ENCODE measurements at regions not wholly inside any gene's neighbourhood (a gene's known extent, or its start where the extent isn't known, plus 50 kb on each side); places are given as distances from the start of the nearest gene placed in this dataset.

DNA sequence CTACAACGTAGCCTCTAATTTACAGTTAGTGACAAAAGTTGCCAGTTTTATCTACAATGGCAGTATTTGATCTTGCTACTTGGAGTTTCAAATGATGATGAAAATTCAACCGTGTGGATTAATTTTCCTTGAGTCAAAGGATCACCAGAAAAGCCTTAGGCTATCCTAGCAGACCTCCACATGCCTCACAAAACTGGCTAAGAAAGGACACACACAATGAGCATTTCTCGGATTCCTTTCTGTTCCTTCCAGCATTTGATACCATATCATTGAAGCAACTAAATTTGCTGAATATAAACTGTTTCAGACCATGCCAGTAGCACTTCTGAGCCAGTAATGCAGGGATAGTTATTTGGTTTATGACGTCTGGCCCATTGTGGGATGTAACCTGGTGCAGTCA is 587.4 kb upstream of the MDFIC2 start:
- DNase-seq (ENCODE audit: low read depth), result no peak

DNA sequence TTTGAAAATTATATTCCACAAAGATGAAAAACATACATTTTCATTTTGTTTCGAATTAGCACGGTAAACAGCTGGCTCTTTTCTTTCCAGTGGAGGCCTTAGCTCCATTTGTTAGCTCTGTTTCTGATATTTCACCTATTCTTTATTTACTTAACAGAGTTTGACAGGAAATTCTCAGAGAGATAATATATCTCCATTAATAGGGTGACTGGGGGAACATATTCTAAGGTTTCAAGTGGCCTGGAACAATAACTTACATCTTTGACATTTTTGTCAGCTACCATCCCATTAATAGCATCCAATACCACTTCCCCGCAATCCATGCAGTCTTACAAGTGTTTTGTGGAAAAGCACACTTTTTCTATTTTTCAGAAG is 577.6 kb upstream of the MDFIC2 start:
- DNase-seq (ENCODE audit: low read depth), result no peak

DNA sequence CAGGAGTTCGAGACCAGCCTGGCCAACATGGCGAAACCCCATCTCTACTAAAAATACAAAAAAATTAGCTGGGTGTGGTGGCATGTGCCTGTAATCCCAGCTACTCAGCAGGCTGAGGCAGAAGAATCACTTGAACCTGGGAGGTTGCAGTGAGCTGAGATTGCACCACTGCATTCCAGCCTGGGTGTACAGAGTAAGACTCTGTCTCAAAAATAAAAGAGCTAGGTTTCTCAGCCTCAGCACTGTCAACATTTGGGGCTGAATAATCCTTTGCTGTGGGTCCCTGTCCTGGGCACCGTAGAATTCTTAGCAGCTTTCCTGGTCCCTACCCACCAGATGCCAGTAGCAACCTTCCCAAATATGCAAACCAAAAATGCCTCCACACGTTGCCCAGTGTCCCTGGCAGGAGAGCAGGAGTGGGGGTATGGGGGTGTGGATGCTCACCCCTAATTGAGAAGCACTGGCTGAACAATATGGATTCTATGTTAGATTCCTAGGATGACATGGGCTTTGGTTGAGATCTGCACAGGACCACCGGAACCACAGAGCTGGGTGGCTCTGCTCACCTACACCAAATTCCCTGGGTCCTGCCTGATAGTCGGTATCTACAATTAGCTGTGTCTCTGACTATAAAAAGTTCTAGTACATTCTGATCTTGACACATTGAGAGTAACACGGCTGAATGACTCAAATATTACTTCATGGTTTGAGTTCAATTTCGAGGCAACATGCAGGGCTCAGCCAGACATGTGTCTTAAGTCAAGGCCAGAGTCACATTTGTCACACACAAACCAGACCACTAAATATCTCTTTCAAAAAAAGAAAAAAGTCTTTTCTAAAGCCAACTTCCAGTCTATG is 577.0 kb upstream of the MDFIC2 start:
- DNase-seq (ENCODE audit: low read depth), result no peak

DNA sequence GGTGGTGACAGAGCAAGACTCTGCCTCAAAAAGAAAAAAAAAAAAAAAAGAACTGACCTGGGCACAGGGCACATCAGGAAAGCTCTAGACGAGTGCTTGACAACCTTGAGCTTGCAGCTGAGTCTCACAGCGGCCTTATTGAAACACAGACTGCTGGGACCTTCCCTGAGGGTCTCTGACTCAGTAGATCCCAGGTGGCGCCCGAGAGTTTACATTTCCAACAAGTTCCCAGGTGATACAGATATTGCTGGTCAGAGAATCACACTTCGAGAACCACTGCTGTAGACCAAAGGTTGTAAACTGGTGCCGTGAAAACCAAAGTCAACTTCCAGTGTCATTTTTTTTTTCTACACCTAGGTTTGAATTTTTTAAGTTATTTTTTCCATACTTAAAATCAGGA is 573.2 kb upstream of the MDFIC2 start:
- DNase-seq (ENCODE audit: low read depth), result no peak

DNA sequence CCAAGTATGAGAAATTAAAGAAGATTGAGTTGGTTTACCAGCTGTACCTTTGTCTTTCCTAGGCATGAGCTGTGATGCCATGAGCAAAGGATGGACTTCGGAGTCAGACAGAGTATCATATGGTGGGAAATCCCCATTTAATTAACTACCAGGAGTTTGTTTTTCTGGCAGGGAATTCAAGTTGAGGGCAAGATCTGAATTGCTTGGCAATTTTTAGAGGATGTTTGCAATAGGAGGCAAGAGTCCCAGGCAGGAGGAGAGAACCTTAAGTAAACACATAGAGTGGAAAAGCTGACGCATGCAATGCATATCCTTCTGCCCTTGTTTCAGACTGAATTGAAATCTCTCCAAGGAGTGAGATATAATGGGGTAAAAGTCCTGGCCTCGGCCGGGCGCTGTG is 569.7 kb upstream of the MDFIC2 start:
- DNase-seq (ENCODE audit: low read depth), result no peak

DNA sequence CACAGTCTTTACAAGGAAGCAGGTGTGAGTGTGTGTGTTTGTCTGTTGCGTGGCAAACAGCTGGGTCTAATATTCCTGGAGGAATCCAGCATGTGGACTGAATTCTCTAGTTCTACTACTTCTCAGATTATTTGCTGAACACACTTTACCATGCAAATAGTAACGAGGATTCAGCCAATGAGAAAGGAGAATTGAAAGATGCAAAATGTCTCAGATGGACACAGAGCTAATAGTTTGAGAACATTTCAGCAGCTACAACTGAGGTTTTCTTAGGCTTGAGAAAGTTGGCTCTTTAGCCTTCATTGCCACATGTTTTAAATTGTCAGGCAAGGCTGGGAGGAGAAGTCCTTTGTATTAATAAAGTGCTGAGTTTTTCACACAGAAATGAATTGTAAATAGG is 568.0 kb upstream of the MDFIC2 start:
- no peak for DNase-seq (ENCODE audit: low read depth)

DNA sequence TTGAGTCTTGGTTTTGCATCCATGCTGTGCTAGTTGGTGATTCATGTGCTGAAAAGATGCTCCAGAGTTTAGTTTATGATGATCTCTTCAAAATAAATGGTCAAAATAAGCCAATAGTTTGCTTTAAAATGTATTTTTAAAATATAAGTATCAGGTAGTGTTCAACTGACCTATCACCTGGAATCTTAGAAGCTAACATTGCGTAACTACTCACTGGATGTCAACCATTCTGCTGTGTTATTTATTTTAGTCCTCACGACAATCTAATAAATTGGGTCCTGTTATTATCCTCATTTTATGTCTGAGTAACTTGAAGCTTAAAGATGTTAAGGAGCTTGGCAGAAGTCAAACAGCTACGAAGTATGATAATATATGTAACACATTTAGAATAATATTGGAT is 563.7 kb upstream of the MDFIC2 start:
- DNase-seq (ENCODE audit: low read depth), result no peak

DNA sequence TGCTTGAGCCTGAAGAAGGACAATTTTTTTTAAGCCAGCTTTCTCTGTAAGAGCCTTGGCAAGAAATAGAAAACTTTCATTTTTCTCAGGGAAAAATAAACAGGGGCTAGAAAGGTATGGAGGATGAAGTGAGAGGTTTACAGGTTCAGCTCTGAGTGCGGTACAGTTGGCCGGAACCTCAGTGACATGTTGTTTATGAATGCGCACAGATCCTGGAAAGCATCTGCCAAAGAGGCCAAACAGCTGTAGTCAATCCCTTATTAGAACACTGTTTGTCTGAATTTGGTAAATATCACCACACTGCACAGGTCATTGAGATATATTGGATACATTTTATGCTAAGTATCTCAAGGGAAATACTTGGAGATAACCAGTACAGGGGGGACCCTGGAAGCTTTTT is 561.8 kb upstream of the MDFIC2 start:
- no peak for DNase-seq (ENCODE audit: low read depth)

DNA sequence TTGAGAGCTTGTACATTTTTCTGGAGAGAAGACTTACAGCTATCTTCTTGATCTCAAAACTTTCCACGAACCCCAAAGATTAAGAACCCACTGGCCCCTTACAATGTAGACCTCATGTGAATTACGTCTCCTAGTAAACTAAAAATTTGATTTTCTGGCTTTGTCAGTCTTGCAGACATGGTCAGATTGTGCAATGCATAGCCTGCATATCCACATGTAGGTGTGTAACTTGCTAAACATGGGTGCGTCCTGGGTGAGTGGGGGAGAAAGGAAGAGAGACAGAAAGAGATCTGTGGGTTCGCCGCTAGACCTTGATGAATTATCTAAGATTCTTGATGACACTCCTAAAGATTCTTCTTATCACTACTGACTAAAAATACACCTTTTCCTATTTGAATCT is 561.2 kb upstream of the MDFIC2 start:
- DNase-seq (ENCODE audit: low read depth), result no peak

DNA sequence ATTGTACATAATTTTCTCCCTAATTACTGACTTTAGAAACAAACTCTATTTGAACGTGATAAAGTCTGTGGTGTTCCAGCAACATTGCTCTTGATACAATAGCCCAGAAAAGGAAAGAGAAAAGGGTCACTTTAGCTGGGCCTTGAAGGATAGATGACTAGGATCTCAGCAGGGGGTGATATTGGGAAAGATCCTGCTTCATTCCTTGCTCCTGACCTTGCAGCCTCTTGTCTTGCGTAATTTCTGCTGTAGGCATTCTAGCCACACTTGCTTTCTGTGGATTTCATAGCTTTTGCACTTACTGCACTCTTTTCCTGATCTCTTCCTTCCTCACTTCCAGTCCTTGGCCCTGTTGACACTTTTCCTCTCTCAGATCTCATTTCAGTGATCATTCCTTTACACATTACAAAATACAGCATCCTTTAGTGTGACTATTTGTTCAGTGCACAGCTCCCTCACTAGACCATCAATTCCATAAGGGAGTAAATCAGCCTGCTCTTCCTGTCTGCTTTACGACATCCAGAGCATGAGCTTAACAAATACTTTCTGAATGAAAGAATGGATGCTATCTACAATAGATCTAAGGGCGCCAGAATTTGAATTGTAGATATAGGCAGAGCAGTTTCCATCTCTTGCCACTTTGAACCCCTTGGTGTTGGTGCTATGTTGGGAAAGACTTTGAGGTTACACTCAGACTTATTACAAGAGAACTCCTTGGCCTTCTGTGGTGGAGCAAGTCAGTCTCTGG is 559.6 kb upstream of the MDFIC2 start:
- DNase-seq (ENCODE audit: low read depth), result no peak

DNA sequence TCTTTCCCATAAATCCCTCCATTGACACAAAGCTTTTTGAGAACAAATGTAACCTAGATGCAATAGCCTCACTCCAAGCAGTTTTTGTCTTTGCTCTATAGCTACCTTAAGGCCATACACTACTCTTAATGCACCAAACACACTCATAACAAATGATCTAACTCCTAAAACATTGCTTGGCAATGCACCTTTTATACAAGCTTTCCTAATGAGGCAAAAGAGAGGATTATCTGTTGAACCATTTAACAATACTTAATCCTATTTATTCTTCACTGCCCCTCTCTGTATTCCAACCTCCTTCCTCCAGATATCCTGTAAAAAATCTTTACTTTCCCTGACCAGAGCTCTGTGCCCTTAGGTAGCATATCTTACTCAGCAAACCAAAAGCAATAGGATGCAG is 558.1 kb upstream of the MDFIC2 start:
- DNase-seq (ENCODE audit: low read depth), result no peak

DNA sequence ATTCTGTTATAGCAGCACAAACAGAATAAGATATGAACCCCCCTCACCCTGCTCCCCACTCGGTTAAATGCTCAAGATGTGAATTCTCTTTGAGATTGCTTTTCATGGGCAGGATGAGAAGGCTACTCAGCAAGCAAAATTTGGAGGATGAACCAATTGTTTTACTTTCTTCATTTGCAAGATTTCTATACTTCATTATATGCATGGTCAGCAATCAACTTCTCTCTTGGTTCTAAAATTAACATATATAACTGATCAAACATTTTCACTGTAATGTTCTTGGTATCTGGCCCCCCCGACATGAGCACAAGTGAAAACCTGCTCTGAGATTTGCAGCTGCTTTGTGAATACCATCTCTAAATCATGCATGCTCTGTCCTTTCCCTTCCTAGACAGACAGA is 556.1 kb upstream of the MDFIC2 start:
- no peak for DNase-seq (ENCODE audit: low read depth)

DNA sequence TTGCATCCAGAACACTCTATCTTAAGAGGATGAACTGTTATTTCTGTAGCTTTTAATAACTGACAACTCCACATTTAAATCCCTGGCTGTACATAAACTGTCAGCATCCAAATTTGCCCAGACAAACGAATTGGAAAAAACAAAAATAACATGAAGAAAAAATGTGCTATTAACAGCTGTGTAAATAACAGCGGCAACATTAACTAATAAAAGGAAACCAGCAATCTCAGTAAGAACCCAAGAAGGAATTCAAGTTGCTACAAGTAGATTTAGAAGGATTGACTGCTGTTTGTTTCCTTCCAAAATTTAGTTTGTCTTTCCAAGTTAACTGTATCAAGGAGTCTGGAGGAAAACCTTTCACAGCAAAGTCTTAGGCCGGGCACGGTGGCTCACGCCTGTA is 550.6 kb upstream of the MDFIC2 start:
- DNase-seq (ENCODE audit: low read depth), result no peak

DNA sequence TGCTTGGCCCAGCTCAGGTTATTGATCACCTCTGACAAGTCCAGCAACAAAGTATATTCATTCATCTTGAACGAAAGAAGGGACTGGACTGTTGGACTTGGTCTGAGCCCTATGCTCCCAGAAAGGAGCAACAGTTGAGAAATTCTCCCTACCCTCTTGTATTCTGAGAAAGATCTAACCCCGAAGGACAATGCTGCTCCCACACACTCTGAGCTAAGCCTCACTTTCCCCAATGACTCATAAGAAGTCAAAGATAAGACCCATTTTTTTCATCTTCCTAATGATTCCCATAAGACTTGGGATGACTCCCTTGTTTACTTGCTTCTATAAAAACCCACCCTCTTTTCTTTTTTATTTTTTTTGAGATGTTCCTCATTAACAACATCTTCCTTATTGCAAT is 549.4 kb upstream of the MDFIC2 start:
- no peak for DNase-seq (ENCODE audit: low read depth)

DNA sequence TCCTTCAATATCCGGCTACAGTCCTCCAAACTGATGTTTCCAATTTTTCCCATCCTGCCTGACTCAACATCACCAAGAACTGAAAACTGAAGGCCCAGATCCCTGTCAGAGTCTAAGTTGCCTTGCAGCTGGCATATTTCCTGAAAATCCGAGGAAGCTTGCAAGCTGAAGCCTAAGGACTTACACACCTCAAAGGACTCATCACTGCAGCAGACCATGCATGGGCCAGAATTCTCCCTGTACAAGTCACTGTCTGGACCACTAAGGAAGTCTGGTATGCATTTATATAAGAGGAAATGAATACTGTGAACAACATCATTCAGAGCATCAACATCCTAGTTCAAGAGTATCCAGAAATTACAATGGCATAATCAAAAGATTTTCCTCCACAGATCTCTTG is 548.8 kb upstream of the MDFIC2 start:
- no peak for DNase-seq (ENCODE audit: low read depth)

DNA sequence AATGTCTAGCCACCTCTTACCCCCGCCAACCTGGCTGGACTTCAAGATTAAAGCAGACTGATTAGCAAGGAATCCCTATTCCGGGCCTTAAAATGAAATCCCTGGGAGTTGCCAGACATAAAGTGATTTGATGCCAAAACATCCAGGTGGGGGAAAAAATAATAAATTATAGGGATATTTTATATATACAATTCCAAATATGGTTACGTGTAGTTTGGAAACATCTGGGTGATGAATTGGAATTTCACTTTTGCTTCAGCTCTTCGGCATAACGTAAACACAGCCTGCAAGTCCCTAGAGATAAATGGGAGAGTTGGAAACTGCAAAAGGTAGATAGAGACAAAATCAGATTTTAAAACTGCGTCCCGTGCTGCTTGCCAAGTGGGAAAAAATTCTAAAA is 545.5 kb upstream of the MDFIC2 start:
- DNase-seq (ENCODE audit: low read depth), result no peak

DNA sequence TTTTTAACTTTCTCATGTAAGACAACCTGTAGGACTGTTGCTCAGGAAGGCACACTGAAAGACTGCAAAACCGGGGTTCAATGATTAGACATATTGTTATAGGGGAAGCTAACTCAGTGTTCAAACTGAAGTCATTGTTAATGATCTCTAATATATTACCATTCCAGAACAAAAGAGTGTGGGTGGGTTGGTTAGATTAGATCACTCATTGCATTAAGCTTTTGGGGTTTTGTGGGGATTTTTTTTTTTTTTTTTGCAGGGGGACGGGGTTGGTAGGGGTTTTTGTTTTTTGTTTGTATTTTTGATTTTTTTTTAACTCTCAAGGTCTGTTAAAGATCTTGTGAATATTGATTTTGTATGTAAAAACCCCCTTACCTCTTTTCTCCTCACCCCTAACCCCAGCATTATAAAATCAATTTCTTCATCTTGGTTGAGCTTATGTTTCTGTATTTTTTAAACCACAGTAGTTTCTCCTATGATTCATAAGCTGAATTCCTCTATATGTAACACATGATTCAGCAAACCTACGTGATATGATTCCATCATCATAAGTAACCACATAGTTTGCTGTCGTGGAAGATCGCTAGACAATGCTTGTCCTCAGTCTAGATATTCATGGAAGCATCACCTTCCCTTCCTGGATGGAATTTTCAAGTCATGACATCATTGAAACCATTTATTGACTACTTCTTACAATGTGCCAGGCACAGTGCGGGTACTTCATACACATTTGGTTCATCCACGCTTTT is 544.1 kb upstream of the MDFIC2 start:
- no peak for DNase-seq (ENCODE audit: low read depth)

DNA sequence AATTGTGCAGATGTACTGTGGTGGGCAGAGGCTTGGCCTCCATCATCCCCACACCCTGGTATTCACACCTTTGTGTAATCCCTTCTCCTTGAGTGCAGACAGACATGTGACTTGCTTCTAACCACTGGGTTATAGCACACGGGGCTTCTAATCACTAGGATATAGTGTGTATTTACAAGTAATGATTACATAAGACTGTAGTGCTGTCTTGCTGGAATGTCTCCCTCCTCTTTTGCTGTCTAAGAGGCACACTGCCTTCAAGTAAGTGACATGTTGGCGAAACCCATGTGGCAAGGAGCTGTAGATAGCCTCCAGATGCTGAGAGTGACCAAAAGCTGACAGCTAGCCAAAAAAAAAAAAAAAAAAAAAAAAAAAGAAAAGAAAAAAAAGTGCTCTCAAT is 542.7 kb upstream of the MDFIC2 start:
- DNase-seq (ENCODE audit: low read depth), result no peak

DNA sequence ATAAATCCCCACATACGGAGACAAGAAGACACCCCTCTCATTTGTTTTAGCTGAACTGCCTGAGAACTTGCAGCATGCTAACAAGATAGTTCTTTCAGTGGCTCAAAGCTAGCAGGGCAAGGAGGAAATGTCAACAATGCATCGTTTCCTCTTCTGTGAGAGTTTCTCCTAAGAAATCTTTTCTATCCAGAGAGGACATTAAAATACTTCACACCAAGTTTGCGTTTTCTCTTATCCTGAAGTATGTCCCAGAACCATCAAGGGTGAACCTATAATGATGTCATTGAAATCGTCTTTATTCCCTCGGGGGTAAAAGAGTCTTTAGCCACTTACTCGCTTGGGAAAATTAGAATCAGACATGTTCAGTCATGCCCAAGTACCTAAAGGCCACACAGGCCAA is 541.7 kb upstream of the MDFIC2 start:
- no peak for DNase-seq (ENCODE audit: low read depth)

DNA sequence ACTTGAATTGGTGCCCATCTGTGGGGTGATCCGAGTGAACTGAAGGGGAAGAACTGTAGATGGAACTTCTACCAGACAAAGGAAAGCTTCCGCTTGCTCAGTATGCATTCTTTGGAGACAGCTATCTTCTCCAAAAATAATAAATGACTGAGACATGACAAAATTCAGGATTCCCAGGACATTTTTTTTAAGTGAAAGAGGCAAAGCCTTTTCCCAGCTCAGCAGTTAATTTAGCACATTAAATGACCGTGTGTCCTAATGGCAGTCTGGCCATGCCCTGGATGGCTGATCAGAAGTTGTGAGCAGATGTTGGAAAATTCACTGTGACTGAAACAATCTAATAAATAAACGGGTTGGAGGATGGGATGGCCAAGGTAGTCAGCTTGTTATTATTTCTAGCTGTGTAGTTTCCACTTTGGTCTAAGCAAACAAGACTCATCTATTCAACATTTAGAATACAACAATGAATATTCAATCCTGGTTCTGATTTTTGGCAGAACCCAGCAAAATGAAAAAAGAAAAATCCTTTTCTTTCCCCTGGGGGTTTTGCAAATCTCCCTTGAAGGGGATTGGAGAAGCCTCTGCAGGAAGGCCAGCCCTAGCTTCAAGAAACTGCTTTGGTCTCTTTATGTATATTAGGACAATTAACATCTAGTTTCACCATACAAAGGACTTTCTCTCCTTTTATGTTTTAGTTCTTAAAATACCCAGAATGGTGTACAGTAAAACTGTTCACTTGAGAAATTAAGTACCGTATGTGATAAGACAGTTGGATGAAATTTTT is 540.9 kb upstream of the MDFIC2 start:
- DNase-seq (ENCODE audit: low read depth), result no peak

DNA sequence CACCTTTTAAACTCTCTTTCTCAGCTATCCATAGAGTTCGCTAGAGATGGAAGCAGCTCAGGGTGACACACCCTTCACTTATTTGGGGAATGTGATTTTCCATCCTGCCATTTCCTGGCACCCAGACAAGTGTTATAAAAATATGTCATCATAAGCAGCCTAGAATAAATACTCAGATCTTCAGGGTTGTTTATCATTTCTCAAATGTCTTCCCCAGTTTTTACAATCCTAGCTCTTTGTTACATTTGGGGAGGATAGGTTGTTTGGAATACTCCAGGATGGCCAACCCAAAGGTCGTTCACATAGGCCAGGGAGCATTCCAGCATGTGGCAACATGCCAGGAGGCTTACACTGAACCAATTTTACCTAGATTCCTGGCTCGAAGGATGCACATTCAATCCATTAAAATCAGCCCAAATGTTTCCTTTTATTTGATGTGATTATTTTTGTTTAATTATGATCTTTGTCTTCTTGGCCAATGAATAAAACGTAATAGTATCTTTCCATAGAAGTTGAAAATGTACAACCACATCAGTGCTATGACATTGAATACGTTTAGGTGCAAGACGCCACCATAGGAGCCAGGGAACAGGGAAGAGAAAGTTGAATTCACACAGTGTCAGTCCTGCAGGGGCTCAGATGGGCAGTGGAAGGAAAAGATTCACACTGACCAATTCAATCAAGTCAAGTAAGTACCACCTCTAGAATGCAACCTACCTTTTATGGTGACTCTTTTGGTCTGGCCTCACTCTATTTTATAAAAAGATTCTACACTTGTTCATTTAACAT is 537.7 kb upstream of the MDFIC2 start:
- DNase-seq (ENCODE audit: low read depth), result no peak
